Nephron (organoid): ENCODE measurements at regions not wholly inside any gene's neighbourhood (a gene's known extent, or its start where the extent isn't known, plus 50 kb on each side); places are given as distances from the start of the nearest gene placed in this dataset.

ENCODE experiments used
- H3K27ac Mint-ChIP-seq, 3 experiments: 2 replicates each; pipeline ENCODE4 v1.8.0; 2020; ENCODE audit warnings: mixed read lengths in 3 of 3, mild to moderate bottlenecking in 2 of 3, moderate library complexity in 1 of 3
- H3K27me3 Mint-ChIP-seq: 2 replicates; pipeline ENCODE4 v1.8.0; 2021; ENCODE audit warnings: low read depth, mild to moderate bottlenecking, moderate library complexity, mixed read lengths
- H3K36me3 Mint-ChIP-seq: 2 replicates; pipeline ENCODE4 v1.8.0; 2020; ENCODE audit warnings: low read depth, mixed read lengths
- H3K4me1 Mint-ChIP-seq: 2 replicates; pipeline ENCODE4 v1.8.0; 2020; ENCODE audit warnings: mixed read lengths
- H3K4me3 Mint-ChIP-seq, 3 experiments: 2 replicates each; pipeline ENCODE4 v1.8.0; 2020; ENCODE audit warnings: mild to moderate bottlenecking in 3 of 3, mixed read lengths in 3 of 3, moderate library complexity in 2 of 3
- H3K9me3 Mint-ChIP-seq: 2 replicates; pipeline ENCODE4 v1.8.0; 2020; ENCODE audit warnings: mixed read lengths
- CTCF ChIP-seq, 3 experiments: fragments of 200-600 bp; sonication (generic); IDR thresholded peaks; one replicate each; pipeline ENCODE4 v1.5.0; 2021; ENCODE audit warnings: antibody characterized with exemption in 3 of 3; ENCODE audit not compliant: unreplicated experiment in 3 of 3

- H3K36me3 Mint-ChIP-seq, result no peaks in the 10 kb centered on the region
Measured at GRCh38 chr3:66812136-66812535, 186.0 kb upstream of the KBTBD8 start.

GRCh38 chr3:66812741-66813140 lies 185.4 kb upstream of the KBTBD8 start:
- H3K4me3 Mint-ChIP-seq, result no peak overlapping the region
- peaks cover 2% of the 10 kb centered on the region for H3K27me3 Mint-ChIP-seq
- TF ChIP-seq CTCF (IDR thresholded peaks at IDR 0.05; ENCODE audit: unreplicated experiment in 3 of 3), result no peak
- H3K9me3 Mint-ChIP-seq, result no peaks in the 10 kb centered on the region
- H3K4me1 Mint-ChIP-seq, result peaks cover 29% of the 10 kb centered on the region
- no peaks in the 10 kb centered on the region for H3K36me3 Mint-ChIP-seq
- H3K27ac Mint-ChIP-seq, result peak overlapping the region in 1 of 3 experiments; percentile 14

More at GRCh38 chr3:66812136-66812535, 186.0 kb upstream of the KBTBD8 start:
- TF ChIP-seq CTCF (IDR thresholded peaks at IDR 0.05; ENCODE audit: unreplicated experiment in 3 of 3), result no peak
- Mint-ChIP-seq H3K27ac (peak overlapping the region in 1 of 3 experiments; percentile 14), H3K4me1 (peaks cover 29% of the 10 kb centered on the region), H3K4me3 (no peak overlapping the region), H3K9me3 (no peaks in the 10 kb centered on the region), H3K27me3 (no peaks in the 10 kb centered on the region)

GRCh38 chr3:66816090-66816761 lies 181.9 kb upstream of the KBTBD8 start:
- no peaks in the 10 kb centered on the region for H3K36me3 Mint-ChIP-seq
- no peaks in the 10 kb centered on the region for H3K9me3 Mint-ChIP-seq
- peak overlapping the region in 1 of 3 experiments; percentile 15 for H3K27ac Mint-ChIP-seq
- peak; percentile 66 to 73 (median 69) for TF ChIP-seq CTCF (IDR thresholded peaks at IDR 0.05; ENCODE audit: unreplicated experiment in 3 of 3)
- no peak overlapping the region for H3K4me3 Mint-ChIP-seq
- peaks cover 27% of the 10 kb centered on the region for H3K4me1 Mint-ChIP-seq
- H3K27me3 Mint-ChIP-seq, result peaks cover 6% of the 10 kb centered on the region

GRCh38 chr3:66817951-66818557 lies 180.1 kb upstream of the KBTBD8 start:
- Mint-ChIP-seq H3K27ac (no peak overlapping the region), H3K4me1 (peaks cover 28% of the 10 kb centered on the region), H3K27me3 (peaks cover 6% of the 10 kb centered on the region), H3K36me3 (no peaks in the 10 kb centered on the region), H3K4me3 (no peak overlapping the region), H3K9me3 (no peaks in the 10 kb centered on the region)
- no peak for TF ChIP-seq CTCF (IDR thresholded peaks at IDR 0.05; ENCODE audit: unreplicated experiment in 3 of 3)

GRCh38 chr3:66819993-66820501 lies 178.1 kb upstream of the KBTBD8 start:
- no peak overlapping the region for H3K4me3 Mint-ChIP-seq
- peaks cover 6% of the 10 kb centered on the region for H3K27me3 Mint-ChIP-seq
- peaks cover 28% of the 10 kb centered on the region for H3K4me1 Mint-ChIP-seq
- no peak overlapping the region for H3K27ac Mint-ChIP-seq
- no peaks in the 10 kb centered on the region for H3K36me3 Mint-ChIP-seq
- no peak for TF ChIP-seq CTCF (IDR thresholded peaks at IDR 0.05; ENCODE audit: unreplicated experiment in 3 of 3)
- H3K9me3 Mint-ChIP-seq, result no peaks in the 10 kb centered on the region
